Fibroblast of villous mesenchyme (primary cell): ENCODE measurements at regions not wholly inside any gene's neighbourhood (a gene's known extent, or its start where the extent isn't known, plus 50 kb on each side); places are given as distances from the start of the nearest gene placed in this dataset. TPM values are rescaled to one million over a fixed set of nuclear protein-coding genes. Genes with fewer than 3 reads are reported as not detected.
A peak's percentile ranks its signal among the peaks of the same experiment; 100 is the strongest.

Source experiments
- DNase-seq: peaks from one replicate; pipeline ENCODE4 v3.0.0-alpha.2; 2010; ENCODE audit warnings: low read depth
- H3K4me3 ChIP-seq: 2 replicates; pipeline ENCODE4 v1.5.1; 2011; ENCODE audit warnings: low read depth, mild to moderate bottlenecking, low read length
- small RNA-seq: library from RNA; depleted of rRNA; stranded (forward); fragments of <200 nt; gene quantifications from one replicate; pipeline ENCODE3, GENCODE V24; 2012
- TF ChIP-seq, protein P1 (sequence below): IDR thresholded peaks from 2 replicates; pipeline ENCODE4 v1.5.1; 2012; ENCODE audit warnings: low read depth, mild to moderate bottlenecking, low read length; ENCODE audit not compliant: insufficient read depth

- DNase-seq: no peak
- TF ChIP-seq, protein P1, sequence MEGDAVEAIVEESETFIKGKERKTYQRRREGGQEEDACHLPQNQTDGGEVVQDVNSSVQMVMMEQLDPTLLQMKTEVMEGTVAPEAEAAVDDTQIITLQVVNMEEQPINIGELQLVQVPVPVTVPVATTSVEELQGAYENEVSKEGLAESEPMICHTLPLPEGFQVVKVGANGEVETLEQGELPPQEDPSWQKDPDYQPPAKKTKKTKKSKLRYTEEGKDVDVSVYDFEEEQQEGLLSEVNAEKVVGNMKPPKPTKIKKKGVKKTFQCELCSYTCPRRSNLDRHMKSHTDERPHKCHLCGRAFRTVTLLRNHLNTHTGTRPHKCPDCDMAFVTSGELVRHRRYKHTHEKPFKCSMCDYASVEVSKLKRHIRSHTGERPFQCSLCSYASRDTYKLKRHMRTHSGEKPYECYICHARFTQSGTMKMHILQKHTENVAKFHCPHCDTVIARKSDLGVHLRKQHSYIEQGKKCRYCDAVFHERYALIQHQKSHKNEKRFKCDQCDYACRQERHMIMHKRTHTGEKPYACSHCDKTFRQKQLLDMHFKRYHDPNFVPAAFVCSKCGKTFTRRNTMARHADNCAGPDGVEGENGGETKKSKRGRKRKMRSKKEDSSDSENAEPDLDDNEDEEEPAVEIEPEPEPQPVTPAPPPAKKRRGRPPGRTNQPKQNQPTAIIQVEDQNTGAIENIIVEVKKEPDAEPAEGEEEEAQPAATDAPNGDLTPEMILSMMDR: no peak
- no peak overlapping the region for H3K4me3 ChIP-seq
Measured at GRCh38 chr6:8506126-8506525, 70.8 kb upstream of the SLC35B3 start.

DNA sequence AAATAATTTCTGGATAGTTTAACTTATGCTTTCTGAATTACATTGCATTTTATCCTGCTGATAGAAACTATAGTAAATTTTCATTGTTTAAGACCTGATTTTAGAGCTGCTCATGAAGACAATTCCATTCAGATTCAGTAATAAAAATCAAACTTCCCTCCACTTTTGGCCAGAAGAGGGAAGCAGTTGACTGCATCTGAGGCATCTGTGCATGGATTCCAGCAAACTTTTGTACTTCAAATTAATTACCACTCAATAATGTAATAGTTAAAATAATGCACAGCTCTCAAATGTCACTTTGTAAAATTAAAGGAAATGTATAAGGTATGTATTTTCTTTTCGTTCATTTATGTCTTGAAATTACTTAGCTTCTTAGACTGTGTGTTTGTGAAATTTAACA is 64.2 kb upstream of the SLC35B3 start:
- no peak for DNase-seq
- H3K4me3 ChIP-seq: no peak overlapping the region
- TF ChIP-seq, protein P1: peak; percentile 5

GRCh38 chr6:8494730-8495129 is 59.4 kb upstream of the SLC35B3 start:
- no peak for DNase-seq
- no peak overlapping the region for H3K4me3 ChIP-seq
- TF ChIP-seq, protein P1: no peak

DNA sequence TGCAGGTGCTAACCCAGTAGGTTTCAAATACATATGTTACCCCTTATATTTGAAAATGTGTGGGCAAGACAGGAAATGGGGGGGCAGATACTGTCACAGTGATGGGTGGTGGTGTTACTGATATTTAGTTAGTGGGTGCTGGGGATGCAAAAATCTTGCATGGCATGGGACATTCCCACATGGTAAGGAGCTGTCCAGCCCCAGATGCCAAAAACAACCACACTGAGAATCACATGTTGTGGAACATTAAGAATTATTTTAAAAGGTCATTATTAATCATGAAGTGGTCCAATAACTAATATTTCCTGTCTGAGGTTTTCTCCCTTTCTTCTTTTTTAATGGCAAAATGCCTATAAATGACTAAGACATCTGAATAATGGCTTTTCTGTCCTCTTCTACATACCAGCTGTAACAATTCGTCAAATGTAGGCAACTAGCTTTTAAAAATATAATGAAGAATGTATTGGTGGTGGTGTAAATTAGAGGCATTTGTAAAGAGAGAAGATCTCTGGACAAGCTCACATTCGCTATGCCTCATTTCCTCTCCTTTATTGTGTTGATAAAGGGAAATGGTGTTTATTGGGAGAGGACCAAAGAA is 57.3 kb upstream of the SLC35B3 start:
- TF ChIP-seq, protein P1: no peak
- DNase-seq: no peak
- no peak overlapping the region for H3K4me3 ChIP-seq

Small RNA genes lying in the stretch of these regions (small RNA-seq; reads per million reads assigned to genes)
- not detected for gene RF02101
- not detected for gene RNU6ATAC21P
